NB4 (cell line): ENCODE measurements at regions not wholly inside any gene's neighbourhood (a gene's known extent, or its start where the extent isn't known, plus 50 kb on each side); places are given as distances from the start of the nearest gene placed in this dataset.

Experiments
- MYC ChIP-seq: IDR thresholded peaks from 2 replicates; pipeline ENCODE4 v1.6.1; 2011; ENCODE audit warnings: low read depth, low read length
- POLR2A ChIP-seq: IDR thresholded peaks from 2 replicates; pipeline ENCODE4 v1.6.1; 2011; ENCODE audit warnings: mild to moderate bottlenecking; ENCODE audit not compliant: insufficient read length; ENCODE audit errors: extremely low read depth
- TF ChIP-seq, protein P1 (sequence below): IDR thresholded peaks from one replicate; pipeline ENCODE4 v1.5.1; 2012; ENCODE audit warnings: low read depth, low read length
- TF ChIP-seq, protein P2 (sequence below): IDR thresholded peaks from 2 replicates; pipeline ENCODE4 v1.6.1; 2011; ENCODE audit warnings: low read depth, low read length

DNA sequence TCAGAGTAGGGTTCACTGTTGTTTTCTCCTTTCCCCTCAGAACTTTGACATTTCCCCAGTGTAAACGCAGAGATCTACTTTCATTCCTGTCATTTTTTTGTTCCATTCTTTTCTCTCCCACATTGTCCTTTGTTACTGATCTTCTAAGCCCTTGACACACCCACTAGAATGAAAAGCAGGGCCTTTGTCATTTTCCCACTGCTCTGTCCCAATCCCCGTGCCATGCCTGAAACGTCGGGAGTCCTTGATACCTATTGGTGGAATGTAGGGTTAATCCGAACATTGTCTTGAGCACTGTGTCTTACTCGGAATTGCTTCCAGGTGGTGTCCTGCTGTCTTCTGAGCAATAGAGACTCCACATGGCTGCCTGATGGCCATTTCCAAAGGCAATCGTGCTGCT, 887.1 kb upstream of the FRG1 start:
- TF ChIP-seq, protein P1, sequence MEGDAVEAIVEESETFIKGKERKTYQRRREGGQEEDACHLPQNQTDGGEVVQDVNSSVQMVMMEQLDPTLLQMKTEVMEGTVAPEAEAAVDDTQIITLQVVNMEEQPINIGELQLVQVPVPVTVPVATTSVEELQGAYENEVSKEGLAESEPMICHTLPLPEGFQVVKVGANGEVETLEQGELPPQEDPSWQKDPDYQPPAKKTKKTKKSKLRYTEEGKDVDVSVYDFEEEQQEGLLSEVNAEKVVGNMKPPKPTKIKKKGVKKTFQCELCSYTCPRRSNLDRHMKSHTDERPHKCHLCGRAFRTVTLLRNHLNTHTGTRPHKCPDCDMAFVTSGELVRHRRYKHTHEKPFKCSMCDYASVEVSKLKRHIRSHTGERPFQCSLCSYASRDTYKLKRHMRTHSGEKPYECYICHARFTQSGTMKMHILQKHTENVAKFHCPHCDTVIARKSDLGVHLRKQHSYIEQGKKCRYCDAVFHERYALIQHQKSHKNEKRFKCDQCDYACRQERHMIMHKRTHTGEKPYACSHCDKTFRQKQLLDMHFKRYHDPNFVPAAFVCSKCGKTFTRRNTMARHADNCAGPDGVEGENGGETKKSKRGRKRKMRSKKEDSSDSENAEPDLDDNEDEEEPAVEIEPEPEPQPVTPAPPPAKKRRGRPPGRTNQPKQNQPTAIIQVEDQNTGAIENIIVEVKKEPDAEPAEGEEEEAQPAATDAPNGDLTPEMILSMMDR = no peak
- TF ChIP-seq POLR2A (no peak), MYC (no peak)
- TF ChIP-seq, protein P2, sequence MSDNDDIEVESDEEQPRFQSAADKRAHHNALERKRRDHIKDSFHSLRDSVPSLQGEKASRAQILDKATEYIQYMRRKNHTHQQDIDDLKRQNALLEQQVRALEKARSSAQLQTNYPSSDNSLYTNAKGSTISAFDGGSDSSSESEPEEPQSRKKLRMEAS = no peak
